IMR-90 (cell line): ENCODE measurements at regions not wholly inside any gene's neighbourhood (a gene's known extent, or its start where the extent isn't known, plus 50 kb on each side); places are given as distances from the start of the nearest gene placed in this dataset.

Experiments used
- ATAC-seq: fragments of 200-7000 bp; cut with Tn5 transposase; 2 replicates; pipeline ENCODE4 v1.9.1; 2020; ENCODE audit warnings: low read depth, mild to moderate bottlenecking, moderate library complexity
- BruUV-seq: library from RNA; stranded (reverse); fragments of 400-500 nt; replicated peaks from 2 replicates; lab custom pipeline; 2021; lab: Mats Ljungman, UMichigan
- CTCF ChIA-PET: fragments of 300-600 bp; formaldehyde crosslinking; extraction: SDS; loops from one replicate; lab custom pipeline; 2021; ENCODE audit warnings: antibody characterized with exemption; lab: Yijun Ruan, JAX
- POLR2A ChIA-PET: fragments of 300-600 bp; sonication (Branson Sonifier 250); formaldehyde crosslinking; loops from one replicate; lab custom pipeline; 2022; ENCODE audit warnings: antibody characterized with exemption; ENCODE audit not compliant: unreplicated experiment; lab: Charles Lee
- DNase-seq: peaks from one replicate; pipeline ENCODE4 v3.0.0; 2013
- H2AFZ ChIP-seq: replicated peaks from 2 replicates; pipeline ENCODE3; 2013; ENCODE audit warnings: low read length, mild to moderate bottlenecking; ENCODE audit not compliant: poor library complexity
- H2AK5ac ChIP-seq: 2 replicates; pipeline ENCODE4 v1.6.1; 2013; ENCODE audit warnings: low read depth, low read length, inconsistent platforms
- H2AK9ac ChIP-seq: replicated peaks from 2 replicates; pipeline ENCODE3; 2013; ENCODE audit warnings: mild to moderate bottlenecking, low read depth, low read length, moderate library complexity; ENCODE audit not compliant: poor library complexity
- H2BK120ac ChIP-seq: 2 replicates; pipeline ENCODE4 v1.6.1; 2013; ENCODE audit warnings: low read depth, low read length, inconsistent platforms
- H2BK15ac ChIP-seq: 3 replicates; pipeline ENCODE4 v1.6.1; 2013; ENCODE audit warnings: low read depth, low read length, inconsistent platforms
- H2BK20ac ChIP-seq: 2 replicates; pipeline ENCODE4 v1.6.1; 2013; ENCODE audit warnings: low read depth, mild to moderate bottlenecking, inconsistent platforms, low read length, moderate library complexity
- H2BK5ac ChIP-seq: 2 replicates; pipeline ENCODE4 v1.6.1; 2013; ENCODE audit warnings: mild to moderate bottlenecking, low read depth, low read length, inconsistent platforms; ENCODE audit not compliant: poor library complexity, severe bottlenecking
- H3K14ac ChIP-seq: replicated peaks from 2 replicates; pipeline ENCODE4 v1.6.1; 2013; ENCODE audit warnings: low read depth, low read length, inconsistent platforms
- H3K18ac ChIP-seq: 2 replicates; pipeline ENCODE4 v1.6.1; 2013; ENCODE audit warnings: low read depth, low read length, control low read depth
- H3K23ac ChIP-seq: 2 replicates; pipeline ENCODE4 v1.6.1; 2013; ENCODE audit warnings: low read depth, low read length, inconsistent platforms
- H3K27ac ChIP-seq: 2 replicates; pipeline ENCODE4 v1.5.1; 2013; ENCODE audit warnings: mild to moderate bottlenecking, control low read depth, low read length; ENCODE audit not compliant: insufficient read depth
- H3K27me3 ChIP-seq: 2 replicates; pipeline ENCODE4 v1.6.1; 2013; ENCODE audit warnings: low read length; ENCODE audit not compliant: control insufficient read depth, insufficient read depth
- H3K36me3 ChIP-seq: 2 replicates; pipeline ENCODE4 v1.6.1; 2013; ENCODE audit warnings: low read length, mixed read lengths; ENCODE audit not compliant: control insufficient read depth, insufficient read depth
- H3K4ac ChIP-seq: 2 replicates; pipeline ENCODE4 v1.6.1; 2013; ENCODE audit warnings: low read depth, low read length, inconsistent platforms
- H3K4me1 ChIP-seq: 2 replicates; pipeline ENCODE4 v1.6.1; 2013; ENCODE audit warnings: low read length, mixed read lengths; ENCODE audit not compliant: control insufficient read depth, insufficient read depth
- H3K4me2 ChIP-seq: 2 replicates; pipeline ENCODE4 v1.6.1; 2013; ENCODE audit warnings: low read depth, mild to moderate bottlenecking, control low read depth, low read length, moderate library complexity
- H3K4me3 ChIP-seq: 2 replicates; pipeline ENCODE4 v1.5.1; 2013; ENCODE audit warnings: low read depth, mild to moderate bottlenecking, control low read depth, low read length, moderate library complexity; ENCODE audit not compliant: insufficient read depth
- H3K56ac ChIP-seq: 2 replicates; pipeline ENCODE4 v1.6.1; 2013; ENCODE audit warnings: low read length, inconsistent platforms; ENCODE audit not compliant: insufficient read depth; ENCODE audit errors: extremely low read depth
- H3K79me1 ChIP-seq, 2 experiments: 2 replicates each; pipeline ENCODE4 v1.6.1; 2013; ENCODE audit warnings: low read length in 2 of 2, inconsistent platforms in 1 of 2, low read depth in 1 of 2
- H3K9ac ChIP-seq: 2 replicates; pipeline ENCODE4 v1.6.1; 2013; ENCODE audit warnings: low read depth, low read length, control low read depth
- H3K9me1 ChIP-seq: 2 replicates; pipeline ENCODE4 v1.6.1; 2013; ENCODE audit warnings: low read length, inconsistent platforms; ENCODE audit not compliant: insufficient read depth
- H3K9me3 ChIP-seq: 2 replicates; pipeline ENCODE4 v1.6.1; 2013; ENCODE audit warnings: low read length; ENCODE audit not compliant: control insufficient read depth, insufficient read depth
- H4K20me1 ChIP-seq: 2 replicates; pipeline ENCODE4 v1.6.1; 2013; ENCODE audit warnings: low read length, inconsistent platforms; ENCODE audit not compliant: insufficient read depth
- H4K5ac ChIP-seq: 2 replicates; pipeline ENCODE4 v1.6.1; 2013; ENCODE audit warnings: mild to moderate bottlenecking, low read depth, low read length, control low read depth
- H4K8ac ChIP-seq, 2 experiments: 2 replicates each; pipeline ENCODE4 v1.6.1; 2013; ENCODE audit warnings: low read depth in 2 of 2, low read length in 2 of 2, control low read depth in 1 of 2, inconsistent platforms in 1 of 2
- H4K91ac ChIP-seq: 2 replicates; pipeline ENCODE4 v1.6.1; 2013; ENCODE audit warnings: low read depth, low read length, inconsistent platforms; ENCODE audit not compliant: insufficient read depth
- CEBPB ChIP-seq: IDR thresholded peaks from 2 replicates; pipeline ENCODE4 v1.6.1; 2012; ENCODE audit warnings: low read depth, low read length, improper control_type of control experiment
- MAFK ChIP-seq: IDR thresholded peaks from 2 replicates; pipeline ENCODE4 v1.6.1; 2012; ENCODE audit warnings: low read depth, low read length, improper control_type of control experiment
- NFE2L2 ChIP-seq: fragments of 150-350 bp; IDR thresholded peaks from 2 replicates; pipeline ENCODE4 v1.6.1; 2016; ENCODE audit warnings: low read depth, mild to moderate bottlenecking, low read length
- WGBS, 2 experiments: methylation state at CpG; one replicate each; pipeline versions ENCODE4 v1.1.5 to v1.1.7; 2013; ENCODE audit warnings: missing lambda C conversion rate in 2 of 2; ENCODE audit not compliant: insufficient read length in 1 of 2; ENCODE audit errors: extremely low coverage in 2 of 2; 5-methylcytosine and 5-hydroxymethylcytosine counted together
- dilution Hi-C: fragments of 300-500 bp; cut with HindIII; formaldehyde crosslinking; loops from one replicate; pipeline ENCODE4 v1.14.3; 2018; ENCODE audit warnings: low sequenced_read_pairs; ENCODE audit not compliant: unreplicated experiment
- in situ Hi-C: fragments of 300-500 bp; cut with MboI; formaldehyde crosslinking; loops from 3 replicates; pipeline ENCODE4 v1.14.3; 2019; ENCODE audit warnings: low sequenced_read_pairs, inconsistent platforms, mixed read lengths
- intact Hi-C: fragments of 100-400 bp; cut with micrococcal nuclease; formaldehyde crosslinking; loops from 2 replicates; pipeline ENCODE4 v1.10.0; 2022

DNA sequence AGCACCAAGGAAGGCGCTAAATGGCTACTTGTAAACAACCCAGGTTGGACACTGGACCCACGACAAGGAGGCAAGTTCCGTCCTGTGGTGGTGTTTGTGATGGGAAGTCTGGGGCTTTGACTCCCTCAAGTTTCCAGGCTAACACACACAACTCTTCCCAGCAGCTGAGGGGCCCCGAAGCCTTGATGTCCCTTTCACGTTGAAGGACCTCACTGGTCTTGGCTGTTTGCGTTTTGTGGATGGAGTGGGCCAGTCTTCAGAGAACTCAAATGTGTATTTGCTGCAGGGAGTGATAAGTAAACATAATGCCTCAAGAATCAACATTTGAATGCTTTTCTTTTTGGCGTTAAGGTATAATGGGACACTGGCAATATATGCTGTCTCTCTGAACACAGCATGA is 199.2 kb downstream of the TM9SF2 start:
- no peaks in the 10 kb centered on the region for H3K9me1 ChIP-seq
- 55% methylated on average over 2 of the region's 7 CpGs; no CpG with 5 or more reads in 1 of the 2 experiments for WGBS, 2 experiments

More for the DNA sequence above, 199.2 kb downstream of the TM9SF2 start:
- Histone ChIP-seq H2AK9ac (no peak overlapping the region), H4K8ac (no peak overlapping the region), H2BK20ac (no peak overlapping the region), H3K9ac (no peak overlapping the region), H3K56ac (no peak overlapping the region), H3K4me3 (no peak overlapping the region), H4K5ac (no peak overlapping the region), H3K23ac (no peak overlapping the region), H4K91ac (no peak overlapping the region), H2BK5ac (no peak overlapping the region), H2AK5ac (no peak overlapping the region), H2AFZ (no peak overlapping the region), H3K79me1 (no peaks in the 10 kb centered on the region), H3K18ac (no peak overlapping the region), H2BK120ac (no peak overlapping the region), H3K36me3 (no peaks in the 10 kb centered on the region), H3K4ac (no peak overlapping the region), H3K4me1 (no peaks in the 10 kb centered on the region), H3K9me3 (no peaks in the 10 kb centered on the region), H3K14ac (no peak overlapping the region), H3K27ac (no peak overlapping the region), H3K4me2 (no peak overlapping the region), H4K20me1 (no peaks in the 10 kb centered on the region), H3K27me3 (no peaks in the 10 kb centered on the region; the same call in 1 of the 2 replicates), H2BK15ac (no peak overlapping the region)
- ChIA-PET CTCF (no interaction called here), POLR2A (no interaction called here)
- in situ Hi-C loops, result no loop called here
- DNase-seq (no peak), ATAC-seq (no peak)
- BruUV-seq, result no TSS peak
- dilution Hi-C loops, result no loop called here
- intact Hi-C loops, result no loop called here
- no peak for TF ChIP-seq MAFK
- TF ChIP-seq CEBPB, result no peak
- TF ChIP-seq NFE2L2, result no peak
